ENCODE measurements at regions not wholly inside any gene's neighbourhood (a gene's known extent, or its start where the extent isn't known, plus 50 kb on each side); places are given as distances from the start of the nearest gene placed in this dataset.

GRCh38 chr1:228554107-228554506, 66.9 kb downstream of the RNF187 start:
- Histone ChIP-seq H3K36me3 (replicated peaks in 1 of 2; ENCODE audit: control extremely low read depth in 1 of 2, control insufficient read depth in 1 of 2, extremely low read depth in 1 of 2, insufficient read depth in 2 of 2, low read length in 1 of 2) (no peaks in the 10 kb centered on the region), H3K4me2 (replicated peaks; ENCODE audit: low read depth, low read length, poor library complexity, severe bottlenecking) (no peak overlapping the region), H3K79me2 (ENCODE audit: control insufficient read depth, insufficient read depth, low read length) (no peaks in the 10 kb centered on the region), H4K20me1 (ENCODE audit: control insufficient read depth, insufficient read depth, low read length, poor library complexity, severe bottlenecking) (no peaks in the 10 kb centered on the region), H2AFZ (ENCODE audit: insufficient read depth, low read depth, low read length, poor library complexity, severe bottlenecking) (no peak overlapping the region), H3K27me3 (replicated peaks in 1 of 4; ENCODE audit: control extremely low read depth in 1 of 4, control insufficient read depth in 3 of 4, insufficient read depth in 4 of 4, low read length in 3 of 4) (peaks cover 0 to 3% (median 1%) of the 10 kb centered on the region in 4 experiments), H3K4me1 (ENCODE audit: control insufficient read depth in 2 of 2, insufficient read depth in 2 of 2, low read length in 2 of 2) (no peaks in the 10 kb centered on the region), H3K27ac (ENCODE audit: low read length in 2 of 2) (no peak overlapping the region), H3K9ac (ENCODE audit: low read length) (no peak overlapping the region), H3K9me3 (ENCODE audit: control extremely low read depth in 1 of 3, control insufficient read depth in 2 of 3, insufficient read depth in 1 of 3, low read length in 2 of 3) (peaks cover 0 to 32% (median 0%) of the 10 kb centered on the region in 3 donors), H3K4me3 (ENCODE audit: control extremely low read depth in 1 of 5, extremely low read depth in 1 of 5, insufficient read depth in 1 of 5, low read depth in 2 of 5, low read length in 4 of 5) (no peak overlapping the region)
- DNase-seq = no peak
- no peaks in the 10 kb centered on the region for H3K4me1 Mint-ChIP-seq
- no peak overlapping the region for H3K27ac Mint-ChIP-seq
- intact Hi-C loops (cut with micrococcal nuclease) = no loop called here
- WGBS (ENCODE audit: insufficient coverage) = 84% methylated on average over 5 of the region's 6 CpGs
- ATAC-seq (ENCODE audit: low read depth) = no peak
- no peak overlapping the region for H3K4me3 Mint-ChIP-seq
- POLR2A ChIA-PET = no interaction called here
- no peaks in the 10 kb centered on the region for H3K27me3 Mint-ChIP-seq
- CTCF ChIA-PET = no interaction called here
- TF ChIP-seq CTCF (IDR thresholded peaks at IDR 0.05) = no peak
- no peak for TF ChIP-seq EZH2 (IDR thresholded peaks at IDR 0.05; ENCODE audit: borderline replicate concordance, insufficient read depth, low read depth, low read length, poor library complexity, severe bottlenecking)
- no peaks in the 10 kb centered on the region for H3K9me3 Mint-ChIP-seq (ENCODE audit: insufficient read depth)

- no peaks in the 10 kb centered on the region for H3K27me3 Mint-ChIP-seq
- ATAC-seq (ENCODE audit: low read depth) = no peak
- H3K27ac Mint-ChIP-seq = no peak overlapping the region
- WGBS (ENCODE audit: insufficient coverage) = 75% methylated on average over 60 of the region's 71 CpGs
- no peak overlapping the region for H3K4me3 ChIP-seq (ENCODE audit: control extremely low read depth in 1 of 5, extremely low read depth in 1 of 5, insufficient read depth in 1 of 5, low read depth in 2 of 5, low read length in 4 of 5)
- no peaks in the 10 kb centered on the region for H3K4me1 ChIP-seq (ENCODE audit: control insufficient read depth in 2 of 2, insufficient read depth in 2 of 2, low read length in 2 of 2)
- CTCF ChIA-PET = no interaction called here
- H3K4me1 Mint-ChIP-seq = no peaks in the 10 kb centered on the region
- intact Hi-C loops (cut with micrococcal nuclease) = no loop called here
- H3K9ac ChIP-seq (ENCODE audit: low read length) = no peak overlapping the region
- no peaks in the 10 kb centered on the region for H4K20me1 ChIP-seq (ENCODE audit: control insufficient read depth, insufficient read depth, low read length, poor library complexity, severe bottlenecking)
- peak; percentile 30 for DNase-seq
- no peak for TF ChIP-seq CTCF (IDR thresholded peaks at IDR 0.05)
- TF ChIP-seq EZH2 (IDR thresholded peaks at IDR 0.05; ENCODE audit: borderline replicate concordance, insufficient read depth, low read depth, low read length, poor library complexity, severe bottlenecking) = no peak
- H3K4me2 ChIP-seq (replicated peaks; ENCODE audit: low read depth, low read length, poor library complexity, severe bottlenecking) = no peak overlapping the region
- H3K36me3 ChIP-seq (replicated peaks in 1 of 2; ENCODE audit: control extremely low read depth in 1 of 2, control insufficient read depth in 1 of 2, extremely low read depth in 1 of 2, insufficient read depth in 2 of 2, low read length in 1 of 2) = no peaks in the 10 kb centered on the region
- H3K27ac ChIP-seq (ENCODE audit: low read length in 2 of 2) = no peak overlapping the region
- H3K79me2 ChIP-seq (ENCODE audit: control insufficient read depth, insufficient read depth, low read length) = no peaks in the 10 kb centered on the region
- no peaks in the 10 kb centered on the region for H3K9me3 Mint-ChIP-seq (ENCODE audit: insufficient read depth)
- H2AFZ ChIP-seq (ENCODE audit: insufficient read depth, low read depth, low read length, poor library complexity, severe bottlenecking) = no peak overlapping the region
- POLR2A ChIA-PET = no interaction called here
- no peak overlapping the region for H3K4me3 Mint-ChIP-seq
- H3K9me3 ChIP-seq (ENCODE audit: control extremely low read depth in 1 of 3, control insufficient read depth in 2 of 3, insufficient read depth in 1 of 3, low read length in 2 of 3) = peaks cover 0 to 32% (median 0%) of the 10 kb centered on the region in 3 donors
- peaks cover 0 to 3% (median 1%) of the 10 kb centered on the region in 4 experiments for H3K27me3 ChIP-seq (replicated peaks in 1 of 4; ENCODE audit: control extremely low read depth in 1 of 4, control insufficient read depth in 3 of 4, insufficient read depth in 4 of 4, low read length in 3 of 4)
Observed at GRCh38 chr1:228555074-228555994, 68.2 kb downstream of the RNF187 start.

Data from B cell (primary cell).